Renal cortical epithelial cell (primary cell): ENCODE measurements at regions not wholly inside any gene's neighbourhood (a gene's known extent, or its start where the extent isn't known, plus 50 kb on each side); places are given as distances from the start of the nearest gene placed in this dataset.

Experiments used
- DNase-seq: peaks from one replicate; pipeline ENCODE4 v3.0.0-alpha.2; 2011; ENCODE audit warnings: low read depth

DNA sequence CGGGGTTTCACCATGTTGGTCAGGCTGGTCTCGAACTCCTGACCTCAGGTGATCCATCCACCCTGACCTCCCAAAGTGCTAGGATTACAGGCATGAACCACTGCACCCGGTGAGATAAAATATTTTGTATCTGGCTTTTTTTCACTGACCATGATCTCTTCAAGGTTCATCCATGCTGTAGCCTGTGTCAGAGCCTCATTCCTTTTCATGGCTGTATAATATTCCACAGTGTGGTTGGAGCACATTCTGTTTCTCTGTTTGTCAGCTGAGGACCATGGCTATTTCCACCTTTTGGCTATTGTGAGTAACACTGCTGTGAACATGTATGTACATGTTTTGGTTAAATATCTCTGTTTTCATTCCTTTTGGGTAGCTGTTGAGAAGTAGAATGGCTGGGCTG lies 169.2 kb downstream of the SHOX start:
- DNase-seq, result no peak

DNA sequence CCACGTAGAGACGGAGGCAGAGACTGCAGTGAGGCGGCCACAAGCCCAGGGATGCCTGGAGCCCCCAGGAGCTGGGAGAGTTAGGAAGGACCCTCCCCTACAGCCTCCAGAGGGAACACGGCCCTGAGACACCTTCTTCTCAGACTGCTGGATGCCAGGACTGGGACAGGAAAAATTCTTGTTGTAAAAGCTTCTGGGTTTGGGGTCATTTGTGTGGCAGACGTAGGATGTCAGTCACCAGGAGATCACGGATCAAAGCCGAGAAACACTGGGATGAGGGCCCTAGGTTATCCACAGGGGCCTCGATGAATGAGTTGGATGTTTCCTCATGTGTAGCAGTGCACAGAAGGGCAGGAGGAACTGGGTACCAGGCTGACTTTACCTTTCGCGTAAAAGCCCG lies 163.7 kb downstream of the SHOX start:
- DNase-seq, result no peak

GRCh38 chrX:793216-793770 lies 162.7 kb downstream of the SHOX start:
- DNase-seq, result no peak

GRCh38 chrX:791479-792034 lies 161.0 kb downstream of the SHOX start:
- DNase-seq, result no peak

DNA sequence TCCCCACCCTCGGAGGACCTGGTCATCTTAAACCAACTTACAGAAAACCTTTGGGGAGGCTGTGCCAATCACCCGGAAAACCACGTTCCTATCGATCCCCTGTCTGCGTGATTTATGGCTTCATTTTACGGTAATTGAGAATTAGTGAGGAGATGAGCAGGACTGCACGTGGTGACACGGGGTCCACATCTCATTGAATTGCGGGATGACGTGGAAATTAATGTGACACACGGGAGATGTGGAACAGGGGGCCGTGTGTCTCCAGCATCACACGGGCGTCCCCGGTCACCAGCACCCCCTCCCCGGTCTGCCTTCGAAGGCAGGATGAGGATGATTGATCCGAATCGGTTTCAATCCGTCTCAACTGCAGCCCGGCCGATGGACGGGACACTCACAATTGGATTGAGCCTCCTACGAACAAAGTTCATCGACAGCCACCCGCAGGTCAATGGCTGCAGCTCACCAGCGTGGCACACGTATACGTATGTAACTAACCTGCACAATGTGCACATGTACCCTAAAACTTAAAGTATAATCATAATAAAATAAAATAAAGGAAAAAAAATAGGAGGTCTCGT lies 160.3 kb downstream of the SHOX start:
- no peak for DNase-seq

DNA sequence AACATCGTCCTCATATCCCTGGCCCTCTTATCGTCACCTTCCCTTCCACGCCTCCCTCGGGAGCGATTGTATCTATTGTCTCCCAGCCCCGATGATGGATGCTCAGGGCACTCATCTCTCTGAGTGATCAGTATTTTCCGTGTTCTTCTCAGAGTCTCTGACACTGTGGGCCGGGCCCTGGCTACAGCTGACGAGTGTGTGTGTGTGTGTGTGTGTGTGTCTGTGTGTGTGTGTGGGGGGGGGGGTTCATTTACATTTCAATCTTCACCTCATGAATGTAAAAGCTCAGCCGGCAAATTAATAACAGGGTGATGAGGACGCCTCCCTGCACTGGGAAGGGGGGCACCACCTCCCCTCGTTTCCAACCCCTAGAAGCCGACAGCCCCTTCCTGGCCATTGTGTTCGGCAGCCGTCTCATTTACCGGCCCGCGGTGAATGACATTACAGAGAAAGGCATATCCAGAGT lies 159.5 kb downstream of the SHOX start:
- no peak for DNase-seq

DNA sequence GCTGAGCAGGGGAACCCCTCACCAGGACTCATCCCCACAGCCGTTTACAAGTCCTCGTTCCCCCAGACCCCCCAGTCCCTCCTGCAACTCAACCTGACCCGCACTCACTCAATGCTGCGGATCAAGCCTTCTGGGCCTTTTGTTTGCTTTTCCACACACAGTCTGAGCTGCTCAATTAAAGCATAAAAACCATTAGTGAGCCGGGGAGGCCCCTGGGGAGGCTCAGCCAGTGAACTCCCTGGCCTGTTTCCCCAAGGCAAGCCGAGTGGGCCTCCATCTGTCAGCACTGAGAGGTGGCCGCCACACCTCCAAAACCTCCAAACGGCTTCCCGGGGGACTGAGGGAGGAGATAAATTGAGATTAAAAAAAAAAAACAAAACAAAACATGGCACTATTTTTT lies 158.5 kb downstream of the SHOX start:
- no peak for DNase-seq

DNA sequence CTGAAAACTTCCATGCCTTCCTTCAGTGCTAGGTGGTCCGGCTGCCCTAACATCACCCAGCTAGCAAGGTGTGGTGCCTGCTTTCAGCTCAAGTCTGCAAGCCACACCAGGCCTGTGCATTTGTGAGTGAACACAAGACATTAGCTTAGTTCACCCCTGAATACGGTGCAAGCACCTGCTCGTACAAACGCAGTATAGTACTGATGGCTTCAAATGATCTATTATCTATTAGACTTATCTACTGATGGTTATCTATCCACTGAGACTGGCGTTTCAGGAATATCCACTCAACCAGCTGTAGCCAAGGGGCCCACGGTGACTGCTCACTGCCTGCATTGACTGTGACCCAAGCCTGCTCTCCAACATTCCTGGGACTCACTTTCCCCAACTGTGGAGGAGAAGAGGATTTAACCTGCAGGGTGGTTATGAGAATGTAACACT lies 155.9 kb downstream of the SHOX start:
- DNase-seq, result no peak

- DNase-seq, result no peak
These were observed 154.2 kb downstream of the SHOX start for GRCh38 chrX:784829-785228.

DNA sequence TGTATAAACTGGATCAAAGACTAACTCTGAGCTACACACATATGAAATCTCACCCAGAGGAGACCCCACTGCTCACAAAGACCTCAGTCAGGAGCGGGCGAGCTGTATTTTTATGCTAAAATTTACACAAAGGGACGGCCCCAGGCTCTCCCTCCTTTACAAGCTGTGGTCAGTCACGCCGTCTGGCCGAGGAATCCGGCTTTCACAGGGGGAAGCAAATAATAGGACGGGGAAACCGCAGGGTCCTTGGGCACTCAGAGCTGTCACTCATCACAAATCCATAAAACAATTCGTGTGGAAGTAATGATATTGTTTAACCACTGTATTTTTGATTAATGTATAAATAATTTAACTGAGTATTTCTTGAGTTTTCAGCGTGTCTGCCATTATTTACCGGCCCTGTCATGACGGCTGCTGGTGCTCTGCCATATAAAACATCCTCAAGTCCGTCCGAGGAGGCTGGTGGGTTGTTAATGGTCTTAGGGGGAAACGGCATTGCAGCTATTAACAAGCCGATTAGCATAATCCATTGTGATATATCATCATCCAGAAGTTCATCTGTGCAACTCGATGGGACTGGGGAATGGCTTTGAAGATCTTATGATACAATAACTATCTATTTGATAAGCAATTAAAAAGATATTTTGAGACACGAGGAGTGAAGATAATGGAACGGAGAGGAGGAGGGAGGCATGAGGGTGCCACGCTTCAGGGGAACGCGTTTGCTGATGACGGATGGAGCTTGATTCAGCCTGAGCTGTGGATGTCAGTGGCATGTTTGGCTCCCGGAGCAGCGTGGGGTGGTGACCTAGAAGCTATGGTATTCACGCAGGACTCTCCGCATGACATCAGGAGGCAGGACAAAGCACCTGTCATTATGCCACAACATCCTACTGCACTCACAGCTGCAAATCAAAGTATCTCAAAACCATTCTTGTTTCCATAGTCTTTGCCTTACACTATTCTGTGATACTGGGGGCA lies 150.9 kb downstream of the SHOX start:
- DNase-seq, result no peak

DNA sequence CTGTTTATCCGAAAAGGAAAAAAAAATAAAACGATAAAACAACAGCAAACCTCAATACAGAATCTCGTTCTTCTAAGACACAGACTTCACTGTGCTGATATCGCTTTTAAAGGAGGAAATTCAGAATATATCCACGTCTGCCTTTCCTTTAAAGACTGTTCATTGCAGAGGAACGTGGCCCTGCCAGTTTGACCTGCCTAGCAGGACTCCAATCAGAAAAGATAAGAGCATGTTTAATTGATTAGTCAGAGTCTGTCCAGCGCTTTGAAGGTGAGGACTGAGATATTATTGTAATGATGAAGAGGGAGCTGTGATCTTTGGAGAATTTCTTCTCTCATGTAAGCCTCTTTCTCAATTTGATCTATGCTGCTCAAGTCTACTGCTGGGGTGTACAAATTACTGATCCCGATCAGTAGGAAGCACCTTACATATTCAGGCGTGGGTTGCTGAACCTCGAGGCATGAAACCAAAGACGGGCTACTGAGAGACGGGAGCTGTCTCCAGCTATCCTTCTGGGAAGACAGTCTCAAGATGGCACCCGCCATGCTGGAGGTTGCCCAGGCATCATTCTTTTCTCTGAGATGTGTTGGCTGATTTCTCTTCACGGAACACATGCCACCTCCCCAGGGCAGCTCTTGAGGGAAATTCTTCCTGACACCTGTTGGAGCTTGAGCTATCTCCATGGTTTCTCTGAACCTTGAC lies 146.1 kb downstream of the SHOX start:
- DNase-seq, result no peak

- no peak for DNase-seq
These were observed 145.5 kb downstream of the SHOX start for GRCh38 chrX:776061-776460.

DNA sequence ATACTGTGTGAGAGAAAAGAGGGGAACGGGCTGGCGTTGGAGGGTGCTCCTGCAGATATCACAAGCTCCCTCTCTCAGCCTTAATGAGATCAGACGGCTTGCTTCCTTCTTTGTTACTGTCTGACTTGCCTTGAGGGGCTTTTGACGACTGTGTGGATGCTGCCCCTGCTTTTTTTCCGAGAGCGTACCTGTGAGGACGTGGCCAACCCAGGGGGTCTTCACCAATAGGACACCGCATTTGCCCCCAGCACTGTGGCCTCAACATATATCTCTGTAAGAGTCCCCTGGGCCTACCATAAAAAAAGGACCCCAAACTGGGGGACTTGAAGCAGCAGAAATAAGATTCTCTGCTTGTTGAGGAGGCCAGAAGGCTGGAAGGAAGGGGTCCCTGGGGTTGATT lies 143.9 kb downstream of the SHOX start:
- no peak for DNase-seq

DNA sequence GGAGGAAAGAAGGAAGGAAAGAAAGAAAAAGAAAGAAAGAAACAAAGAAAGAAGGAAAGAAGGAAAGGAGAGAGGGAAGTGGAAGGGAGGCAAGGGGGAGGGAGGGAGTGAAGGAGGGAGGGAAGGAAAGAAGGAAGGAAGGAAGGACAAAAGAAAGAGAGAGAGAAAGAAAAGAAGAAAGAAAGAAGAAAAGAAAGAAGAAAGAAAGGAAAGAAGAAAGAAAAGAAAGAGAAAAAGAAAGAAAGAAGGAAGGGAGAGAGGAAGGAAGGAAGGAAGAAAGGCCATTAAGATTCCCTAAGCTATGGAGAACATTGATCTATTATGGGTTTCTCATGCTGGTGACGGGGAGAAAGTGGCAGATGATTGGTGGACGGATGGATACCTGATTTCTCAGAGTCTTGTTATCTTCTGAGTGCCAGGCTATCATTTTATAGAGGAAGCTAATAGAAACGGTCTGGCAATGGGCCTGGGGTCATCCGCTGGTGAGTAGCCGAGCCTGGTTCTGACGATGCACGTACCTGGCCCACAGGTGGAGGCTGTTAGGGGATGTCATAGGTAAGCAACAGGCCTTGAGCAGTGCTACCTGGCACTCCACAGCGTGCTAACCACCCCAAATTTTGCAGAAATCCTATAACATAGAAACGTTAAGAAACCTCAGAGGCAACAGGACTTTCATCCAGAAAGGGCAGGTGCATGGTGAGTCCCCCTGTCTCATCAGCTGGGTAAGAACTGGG lies 142.9 kb downstream of the SHOX start:
- DNase-seq, result no peak

DNA sequence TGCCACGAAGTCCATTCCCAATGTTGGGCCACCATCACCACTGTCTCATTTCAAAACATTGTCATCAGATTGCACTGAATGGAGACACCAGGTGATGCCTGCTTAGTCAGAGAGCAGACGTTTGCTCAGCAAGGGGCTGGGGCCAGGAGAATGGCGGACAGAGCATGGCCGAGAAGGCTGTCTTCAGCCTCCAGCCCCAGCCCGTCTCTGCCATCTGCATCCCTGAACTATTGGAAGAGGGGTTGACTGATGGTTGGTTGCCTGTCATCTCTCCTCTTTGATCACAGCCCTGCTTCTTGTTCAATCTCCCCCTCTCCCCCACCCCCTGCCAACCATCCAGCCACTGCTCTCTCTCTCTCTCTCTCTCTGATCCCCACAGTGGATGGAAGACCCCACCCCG lies 140.9 kb downstream of the SHOX start:
- no peak for DNase-seq

GRCh38 chrX:769796-770195 lies 139.2 kb downstream of the SHOX start:
- DNase-seq, result no peak

GRCh38 chrX:768596-768995 lies 138.0 kb downstream of the SHOX start:
- no peak for DNase-seq

GRCh38 chrX:758917-759316 lies 128.3 kb downstream of the SHOX start:
- no peak for DNase-seq

GRCh38 chrX:750812-751211 lies 120.2 kb downstream of the SHOX start:
- no peak for DNase-seq

DNA sequence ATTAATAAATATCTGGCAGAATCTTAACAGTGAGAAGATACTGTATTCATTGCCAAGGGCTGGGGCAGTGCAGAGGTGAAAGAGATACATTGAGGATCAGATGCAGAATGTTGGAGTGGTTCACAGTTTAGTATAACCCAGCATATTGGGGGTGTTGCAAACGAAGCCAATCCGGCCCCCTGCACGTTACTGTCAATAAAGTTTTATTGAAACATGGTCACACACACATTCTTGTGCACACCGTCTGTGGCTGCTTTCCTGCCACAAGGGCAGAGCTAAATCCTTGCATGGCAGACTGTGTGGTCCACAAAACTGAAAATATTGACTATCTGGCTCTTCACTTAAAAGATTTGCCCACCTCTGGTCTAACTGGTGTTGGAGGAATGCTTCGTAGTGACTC lies 119.7 kb downstream of the SHOX start:
- no peak for DNase-seq

- no peak for DNase-seq
These were observed 116.6 kb downstream of the SHOX start for GRCh38 chrX:747176-747575.
